RWPE2 (cell line): ENCODE measurements at regions not wholly inside any gene's neighbourhood (a gene's known extent, or its start where the extent isn't known, plus 50 kb on each side); places are given as distances from the start of the nearest gene placed in this dataset.

ENCODE experiments used
- ATAC-seq: fragments of 200-7000 bp; cut with Tn5 transposase; 3 replicates; pipeline ENCODE4 v1.9.1; 2021; ENCODE audit warnings: low read depth
- DNase-seq: peaks from one replicate; pipeline ENCODE4 v3.0.0-alpha.2; 2020; ENCODE audit warnings: low spot score
- H3K27ac ChIP-seq: fragments of 450-650 bp; 2 replicates; pipeline ENCODE4 v1.5.1; 2017; ENCODE audit warnings: mild to moderate bottlenecking; ENCODE audit not compliant: poor library complexity, severe bottlenecking
- H3K27me3 ChIP-seq: fragments of 250-450 bp; sonication (Bioruptor Pico); 2 replicates; pipeline ENCODE4 v1.5.1; 2021; ENCODE audit warnings: mild to moderate bottlenecking, moderate library complexity; ENCODE audit not compliant: insufficient read depth, poor library complexity, severe bottlenecking
- H3K36me3 ChIP-seq: fragments of 250-450 bp; sonication (Bioruptor Pico); 2 replicates; pipeline ENCODE4 v1.5.1; 2020; ENCODE audit warnings: low read depth, mild to moderate bottlenecking, moderate library complexity
- H3K4me1 ChIP-seq: fragments of 250-450 bp; sonication (Bioruptor Pico); 2 replicates; pipeline ENCODE4 v1.5.1; 2021; ENCODE audit warnings: mild to moderate bottlenecking, moderate library complexity; ENCODE audit not compliant: insufficient read depth, poor library complexity, severe bottlenecking
- H3K4me3 ChIP-seq: fragments of 250-450 bp; sonication (Bioruptor Pico); 2 replicates; pipeline ENCODE4 v1.5.1; 2021; ENCODE audit warnings: mild to moderate bottlenecking, moderate library complexity; ENCODE audit not compliant: severe bottlenecking
- H3K9me3 ChIP-seq: fragments of 250-450 bp; sonication (Bioruptor Pico); 2 replicates; pipeline ENCODE4 v1.5.1; 2021; ENCODE audit warnings: mild to moderate bottlenecking, moderate library complexity; ENCODE audit not compliant: severe bottlenecking
- CTCF ChIP-seq: fragments of 450-650 bp; IDR thresholded peaks from one replicate; pipeline ENCODE4 v1.5.1; 2017; ENCODE audit warnings: mild to moderate bottlenecking, moderate library complexity; ENCODE audit not compliant: poor library complexity, severe bottlenecking

GRCh38 chr5:10124287-10124686, 125.4 kb downstream of the ATPSCKMT start:
- Histone ChIP-seq H3K27ac (no peak overlapping the region), H3K4me1 (no peaks in the 10 kb centered on the region), H3K27me3 (no peaks in the 10 kb centered on the region), H3K36me3 (no peaks in the 10 kb centered on the region), H3K9me3 (no peaks in the 10 kb centered on the region), H3K4me3 (no peak overlapping the region)
- no peak for TF ChIP-seq CTCF
- ATAC-seq (no peak), DNase-seq (no peak)

GRCh38 chr5:10123254-10123989, 126.3 kb downstream of the ATPSCKMT start:
- Histone ChIP-seq H3K36me3 (no peaks in the 10 kb centered on the region), H3K4me1 (no peaks in the 10 kb centered on the region), H3K27me3 (no peaks in the 10 kb centered on the region), H3K4me3 (no peak overlapping the region), H3K27ac (no peak overlapping the region), H3K9me3 (no peaks in the 10 kb centered on the region)
- DNase-seq (no peak), ATAC-seq (no peak)
- no peak for TF ChIP-seq CTCF

GRCh38 chr5:10122076-10122726, 127.5 kb downstream of the ATPSCKMT start:
- H3K4me3 ChIP-seq, result no peak overlapping the region
- no peak overlapping the region for H3K27ac ChIP-seq
- no peak for TF ChIP-seq CTCF
- H3K9me3 ChIP-seq, result no peaks in the 10 kb centered on the region
- no peaks in the 10 kb centered on the region for H3K27me3 ChIP-seq
- DNase-seq (no peak), ATAC-seq (no peak)
- H3K36me3 ChIP-seq, result no peaks in the 10 kb centered on the region
- H3K4me1 ChIP-seq, result no peaks in the 10 kb centered on the region

GRCh38 chr5:10120934-10121333, 128.8 kb downstream of the ATPSCKMT start:
- Histone ChIP-seq H3K9me3 (no peaks in the 10 kb centered on the region), H3K36me3 (no peaks in the 10 kb centered on the region), H3K27ac (no peak overlapping the region), H3K4me1 (no peaks in the 10 kb centered on the region), H3K4me3 (no peak overlapping the region), H3K27me3 (no peaks in the 10 kb centered on the region)
- ATAC-seq (no peak), DNase-seq (no peak)
- no peak for TF ChIP-seq CTCF

- Histone ChIP-seq H3K4me1 (no peaks in the 10 kb centered on the region), H3K27ac (no peak overlapping the region), H3K27me3 (no peaks in the 10 kb centered on the region), H3K9me3 (no peaks in the 10 kb centered on the region), H3K4me3 (no peak overlapping the region), H3K36me3 (no peaks in the 10 kb centered on the region)
- TF ChIP-seq CTCF, result no peak
- DNase-seq (no peak), ATAC-seq (no peak)
These were observed 131.5 kb downstream of the ATPSCKMT start for GRCh38 chr5:10118150-10118549.
